Ishikawa (cell line): ENCODE measurements at regions not wholly inside any gene's neighbourhood (a gene's known extent, or its start where the extent isn't known, plus 50 kb on each side); places are given as distances from the start of the nearest gene placed in this dataset.

Source experiments
- CREB1 ChIP-seq: IDR thresholded peaks from 2 replicates; pipeline ENCODE4 v1.6.1; 2012; ENCODE audit warnings: low read depth
- EGR1 ChIP-seq: IDR thresholded peaks from 2 replicates; pipeline ENCODE4 v1.6.1; 2012
- EP300 ChIP-seq: IDR thresholded peaks from 2 replicates; pipeline ENCODE4 v1.6.1; 2012; ENCODE audit warnings: borderline replicate concordance
- TF ChIP-seq, protein P1 (sequence below): IDR thresholded peaks from 2 replicates; pipeline ENCODE4 v1.6.1; 2012

DNA sequence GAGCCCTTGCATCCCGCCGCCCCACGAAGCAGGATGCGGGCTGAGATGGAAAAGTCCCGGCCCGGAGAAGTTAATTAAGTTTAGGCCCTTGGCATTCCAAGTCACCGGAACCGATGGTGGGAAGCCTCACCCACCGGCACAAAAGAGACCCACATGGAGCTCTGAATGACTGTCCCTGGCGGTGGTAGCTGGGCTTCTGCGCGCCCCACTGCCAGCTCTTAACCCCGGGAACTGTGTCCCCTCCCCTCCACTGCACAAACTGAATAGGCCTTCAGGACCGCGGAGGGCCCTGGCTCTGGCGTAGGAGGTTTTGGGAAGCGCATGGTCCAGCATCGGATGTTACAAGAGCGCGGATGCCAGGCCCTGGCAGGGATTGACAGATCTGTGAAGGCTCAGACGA, 291.1 kb upstream of the TUT7 start:
- TF ChIP-seq CREB1 (no peak), EP300 (no peak), EGR1 (no peak)
- TF ChIP-seq, protein P1, sequence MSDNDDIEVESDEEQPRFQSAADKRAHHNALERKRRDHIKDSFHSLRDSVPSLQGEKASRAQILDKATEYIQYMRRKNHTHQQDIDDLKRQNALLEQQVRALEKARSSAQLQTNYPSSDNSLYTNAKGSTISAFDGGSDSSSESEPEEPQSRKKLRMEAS = no peak
